ENCODE measurements at regions not wholly inside any gene's neighbourhood (a gene's known extent, or its start where the extent isn't known, plus 50 kb on each side); places are given as distances from the start of the nearest gene placed in this dataset.

DNA sequence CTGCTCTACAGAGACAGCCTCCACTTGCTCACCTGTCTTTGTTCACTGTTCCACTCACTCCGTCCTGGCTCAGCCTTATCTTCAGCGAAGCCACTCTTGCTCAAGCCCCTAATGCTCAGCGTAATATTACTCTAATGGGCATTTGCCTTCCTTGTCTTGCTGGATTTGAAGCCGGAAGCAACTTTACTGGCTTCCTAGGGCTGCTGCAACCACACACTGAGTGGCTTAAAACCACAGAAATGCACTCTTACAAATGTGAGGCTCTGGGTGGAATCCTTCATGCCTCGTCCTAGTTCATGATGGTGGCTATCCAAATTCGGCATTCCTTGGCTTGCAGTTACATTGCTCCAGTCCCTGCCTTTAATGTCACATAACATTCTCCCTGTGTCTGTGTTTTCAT, 85.5 kb upstream of the MARCHF11 start:
- TF ChIP-seq, protein P1, sequence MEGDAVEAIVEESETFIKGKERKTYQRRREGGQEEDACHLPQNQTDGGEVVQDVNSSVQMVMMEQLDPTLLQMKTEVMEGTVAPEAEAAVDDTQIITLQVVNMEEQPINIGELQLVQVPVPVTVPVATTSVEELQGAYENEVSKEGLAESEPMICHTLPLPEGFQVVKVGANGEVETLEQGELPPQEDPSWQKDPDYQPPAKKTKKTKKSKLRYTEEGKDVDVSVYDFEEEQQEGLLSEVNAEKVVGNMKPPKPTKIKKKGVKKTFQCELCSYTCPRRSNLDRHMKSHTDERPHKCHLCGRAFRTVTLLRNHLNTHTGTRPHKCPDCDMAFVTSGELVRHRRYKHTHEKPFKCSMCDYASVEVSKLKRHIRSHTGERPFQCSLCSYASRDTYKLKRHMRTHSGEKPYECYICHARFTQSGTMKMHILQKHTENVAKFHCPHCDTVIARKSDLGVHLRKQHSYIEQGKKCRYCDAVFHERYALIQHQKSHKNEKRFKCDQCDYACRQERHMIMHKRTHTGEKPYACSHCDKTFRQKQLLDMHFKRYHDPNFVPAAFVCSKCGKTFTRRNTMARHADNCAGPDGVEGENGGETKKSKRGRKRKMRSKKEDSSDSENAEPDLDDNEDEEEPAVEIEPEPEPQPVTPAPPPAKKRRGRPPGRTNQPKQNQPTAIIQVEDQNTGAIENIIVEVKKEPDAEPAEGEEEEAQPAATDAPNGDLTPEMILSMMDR (conservative IDR thresholded peaks at IDR 0.05; ENCODE audit: low read depth, low read length) = no peak

DNA sequence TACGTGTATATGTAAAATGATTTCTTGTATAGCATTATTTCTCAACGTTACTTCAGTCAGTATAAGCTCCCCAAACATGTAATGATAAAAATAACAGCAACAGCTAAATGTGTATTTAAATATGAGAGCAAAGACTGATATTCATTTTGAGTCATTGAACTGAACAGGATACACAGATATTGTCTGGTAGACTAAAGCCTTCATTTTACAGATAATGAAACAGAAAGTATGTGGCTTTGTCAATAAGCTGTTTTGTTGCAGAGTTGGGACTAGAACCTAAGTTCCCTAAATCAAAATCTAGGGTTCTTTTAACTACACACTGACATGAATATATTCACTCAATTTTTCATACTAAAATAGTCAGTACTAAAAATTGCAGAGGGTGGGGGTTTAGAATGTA, 80.4 kb upstream of the MARCHF11 start:
- TF ChIP-seq, protein P1 (conservative IDR thresholded peaks at IDR 0.05; ENCODE audit: low read depth, low read length) = no peak
- no peak overlapping the region for H3K4me3 ChIP-seq (ENCODE audit: low read length)
- no peak for DNase-seq (ENCODE audit: low read depth)

More for the DNA sequence above, 85.5 kb upstream of the MARCHF11 start:
- H3K4me3 ChIP-seq (ENCODE audit: low read length) = no peak overlapping the region
- no peak for DNase-seq (ENCODE audit: low read depth)

DNA sequence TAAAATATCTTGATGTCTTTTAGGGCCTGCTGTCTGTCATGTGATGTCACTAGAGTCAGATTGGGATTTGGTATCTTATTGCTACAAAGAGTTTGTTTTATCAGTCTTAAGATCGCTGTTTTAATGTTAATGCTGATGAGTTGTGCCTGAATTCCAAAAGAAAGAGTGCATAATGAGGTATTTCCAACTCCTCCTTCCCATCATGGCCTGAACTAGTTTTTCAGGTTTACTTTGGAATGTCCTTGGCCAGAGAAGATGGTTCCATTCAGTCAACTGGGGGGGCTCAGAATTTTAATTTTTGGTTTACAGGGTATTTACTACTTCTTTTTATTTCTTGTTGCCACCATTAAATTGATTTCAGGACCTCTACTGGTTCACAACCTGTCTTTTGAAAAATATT, 74.3 kb upstream of the MARCHF11 start:
- TF ChIP-seq, protein P1 (conservative IDR thresholded peaks at IDR 0.05; ENCODE audit: low read depth, low read length) = no peak
- H3K4me3 ChIP-seq (ENCODE audit: low read length) = no peak overlapping the region
- DNase-seq (ENCODE audit: low read depth) = no peak

DNA sequence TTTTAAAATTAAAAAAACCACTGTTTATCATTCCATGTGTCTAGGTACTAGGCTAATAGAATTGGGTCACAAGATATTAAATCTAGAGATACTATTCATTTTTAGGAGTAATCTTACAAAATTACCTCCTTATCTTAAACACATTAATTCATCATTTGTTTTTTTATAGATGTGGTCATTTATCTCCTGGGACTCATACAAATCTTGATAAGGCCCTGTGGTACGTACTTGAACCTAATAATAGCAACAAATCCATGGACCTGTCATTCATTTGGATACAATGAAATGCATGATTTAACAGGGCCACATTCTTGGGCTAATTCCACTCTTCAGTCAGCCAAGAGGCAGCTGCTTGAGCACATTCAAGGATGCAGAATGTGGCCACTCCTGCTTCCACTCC, 66.4 kb upstream of the MARCHF11 start:
- DNase-seq (ENCODE audit: low read depth) = peak; percentile 2
- no peak overlapping the region for H3K4me3 ChIP-seq (ENCODE audit: low read length)
- TF ChIP-seq, protein P1 (conservative IDR thresholded peaks at IDR 0.05; ENCODE audit: low read depth, low read length) = no peak

DNA sequence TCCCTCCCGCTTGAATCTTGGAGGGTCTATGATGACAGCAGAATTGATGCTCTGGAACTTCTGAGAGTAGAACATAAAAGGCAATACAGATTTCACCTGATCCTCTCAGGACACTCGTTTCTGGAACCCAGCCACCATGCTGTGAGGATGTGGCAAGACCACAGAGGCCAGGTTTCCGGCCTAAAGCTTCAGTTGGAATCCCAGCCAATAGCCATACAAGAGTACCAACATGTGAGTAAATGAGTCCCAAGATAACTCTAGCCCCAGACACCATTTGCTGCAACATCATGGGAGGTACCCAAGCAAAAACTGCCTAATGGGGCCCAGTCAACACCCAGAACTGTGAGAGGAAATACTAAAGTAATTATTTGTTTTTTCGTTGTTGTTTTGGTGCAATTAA, 65.7 kb upstream of the MARCHF11 start:
- no peak for DNase-seq (ENCODE audit: low read depth)
- TF ChIP-seq, protein P1 (conservative IDR thresholded peaks at IDR 0.05; ENCODE audit: low read depth, low read length) = no peak
- H3K4me3 ChIP-seq (ENCODE audit: low read length) = no peak overlapping the region

DNA sequence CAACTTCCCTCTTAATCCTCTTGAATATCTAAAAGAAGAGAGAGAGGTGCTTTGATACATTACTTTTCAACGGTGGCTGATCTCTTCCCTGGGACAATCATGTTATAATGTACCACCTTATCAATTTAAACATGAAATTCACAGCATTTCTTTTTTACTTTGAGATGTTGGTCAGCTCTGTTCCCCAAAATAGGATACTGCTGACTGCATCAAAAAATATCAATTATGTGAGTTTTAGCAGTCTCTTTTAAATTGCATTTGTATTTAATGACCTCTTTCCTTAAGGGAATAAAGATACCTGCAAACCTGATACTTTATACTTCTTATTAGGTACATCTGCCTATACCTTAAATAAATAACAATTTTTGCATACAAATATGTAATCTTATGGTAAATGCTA, 58.4 kb upstream of the MARCHF11 start:
- H3K4me3 ChIP-seq (ENCODE audit: low read length) = no peak overlapping the region
- TF ChIP-seq, protein P1 (conservative IDR thresholded peaks at IDR 0.05; ENCODE audit: low read depth, low read length) = no peak
- no peak for DNase-seq (ENCODE audit: low read depth)

DNA sequence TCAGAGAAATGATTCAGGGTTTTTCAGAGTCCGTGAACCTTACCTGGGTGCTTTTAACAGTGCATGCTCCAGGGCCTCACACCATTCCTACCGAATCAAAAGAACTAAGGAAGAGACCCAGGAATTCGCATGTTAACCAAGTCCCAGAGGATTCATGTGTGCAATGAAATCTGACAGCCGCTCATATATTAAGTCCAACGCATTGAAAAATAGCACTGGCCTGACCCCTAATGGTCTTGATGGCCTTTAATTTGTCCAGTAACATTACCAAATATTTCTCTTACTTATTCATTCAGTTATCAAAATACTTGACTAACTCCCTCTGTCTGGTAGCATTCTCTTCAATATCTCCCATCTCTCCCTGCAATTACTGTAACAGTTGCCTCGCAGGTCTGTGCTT, 55.0 kb upstream of the MARCHF11 start:
- TF ChIP-seq, protein P1 (conservative IDR thresholded peaks at IDR 0.05; ENCODE audit: low read depth, low read length) = no peak
- H3K4me3 ChIP-seq (ENCODE audit: low read length) = no peak overlapping the region

More for the DNA sequence above, 55.0 kb upstream of the MARCHF11 start:
- no peak for DNase-seq (ENCODE audit: low read depth)

All from retinal pigment epithelial cell (primary cell).